H1 (cell line): ENCODE measurements at regions not wholly inside any gene's neighbourhood (a gene's known extent, or its start where the extent isn't known, plus 50 kb on each side); places are given as distances from the start of the nearest gene placed in this dataset.

Experiments
- CTCF ChIA-PET: fragments of 300-600 bp; sonication (Branson Sonifier 250); formaldehyde crosslinking; loops from one replicate; lab custom pipeline; 2021; ENCODE audit not compliant: partially characterized antibody; lab: Charles Lee
- POLR2A ChIA-PET: fragments of 300-600 bp; sonication (Branson Sonifier 250); formaldehyde crosslinking; loops from one replicate; lab custom pipeline; 2021; ENCODE audit warnings: inconsistent platforms; ENCODE audit not compliant: partially characterized antibody; lab: Charles Lee
- DNase-seq, 2 experiments: peaks; one replicate each; pipeline versions ENCODE4 v3.0.0 to v3.0.0-alpha.2; 2010 to 2022; ENCODE audit warnings: low spot score in 2 of 2, low read depth in 1 of 2, mixed read lengths in 1 of 2
- FAIRE-seq: peaks from 2 replicates; lab custom pipeline; 2011; peaks lifted over from hg19 to GRCh38; lab: Jason Lieb, UNC
- H2AFZ ChIP-seq: 2 replicates; pipeline ENCODE4 v1.8.1; 2012; ENCODE audit warnings: low read length, inconsistent platforms
- H2AK5ac ChIP-seq: 2 replicates; pipeline ENCODE4 v1.6.1; 2013; ENCODE audit warnings: low read depth, low read length
- H2BK120ac ChIP-seq: replicated peaks from 2 replicates; pipeline ENCODE3; 2013; ENCODE audit warnings: low read depth, low read length, inconsistent platforms
- H2BK12ac ChIP-seq: 2 replicates; pipeline ENCODE4 v1.6.1; 2013; ENCODE audit warnings: low read depth, low read length
- H2BK15ac ChIP-seq: 2 replicates; pipeline ENCODE4 v1.6.1; 2013; ENCODE audit warnings: low read length
- H2BK20ac ChIP-seq: 2 replicates; pipeline ENCODE4 v1.6.1; 2013; ENCODE audit warnings: low read length
- H2BK5ac ChIP-seq: 2 replicates; pipeline ENCODE4 v1.6.1; 2013; ENCODE audit warnings: low read depth, low read length
- H3K14ac ChIP-seq: 2 replicates; pipeline ENCODE4 v1.6.1; 2013; ENCODE audit warnings: inconsistent platforms; ENCODE audit not compliant: insufficient read length
- H3K18ac ChIP-seq: 2 replicates; pipeline ENCODE4 v1.6.1; 2013; ENCODE audit warnings: low read length; ENCODE audit errors: extremely low read depth
- H3K23ac ChIP-seq: 2 replicates; pipeline ENCODE4 v1.6.1; 2013; ENCODE audit warnings: inconsistent platforms; ENCODE audit not compliant: insufficient read length
- H3K23me2 ChIP-seq: 2 replicates; pipeline ENCODE4 v1.6.1; 2013; ENCODE audit warnings: low read depth, low read length
- H3K27ac ChIP-seq: 2 replicates; pipeline ENCODE4 v1.6.1; 2011; ENCODE audit warnings: low read depth, low read length, inconsistent platforms
- H3K27me3 ChIP-seq, 4 experiments: replicated peaks in 1 of 4; 1 replicate in 1 of 4; 2 replicates in 3 of 4; pipeline versions ENCODE4 v1.6.1 to v1.8.1; 2011 to 2013; ENCODE audit warnings: low read length in 3 of 4, mild to moderate bottlenecking in 3 of 4, inconsistent platforms in 2 of 4, mixed read lengths in 2 of 4, moderate library complexity in 1 of 4; ENCODE audit not compliant: control insufficient read depth in 3 of 4, insufficient read depth in 3 of 4; ENCODE audit errors: extremely low read depth in 1 of 4
- H3K36me3 ChIP-seq, 4 experiments: 2 replicates each; pipeline versions ENCODE4 v1.6.1 to v1.8.1; 2011 to 2013; ENCODE audit warnings: mild to moderate bottlenecking in 4 of 4, low read length in 3 of 4, moderate library complexity in 2 of 4, control low read depth in 1 of 4, inconsistent platforms in 1 of 4; ENCODE audit not compliant: insufficient read depth in 4 of 4, control insufficient read depth in 2 of 4
- H3K4ac ChIP-seq: replicated peaks from 2 replicates; pipeline ENCODE3; 2013; ENCODE audit warnings: low read length, low read depth, mixed read lengths, inconsistent platforms; ENCODE audit not compliant: insufficient read length
- H3K4me1 ChIP-seq, 4 experiments: replicated peaks in 1 of 4; 1 replicate in 1 of 4; 2 replicates in 3 of 4; pipeline versions ENCODE4 v1.6.1 to v1.8.1; 2011 to 2013; ENCODE audit warnings: low read length in 3 of 4, inconsistent platforms in 2 of 4, mixed read lengths in 1 of 4; ENCODE audit not compliant: insufficient read depth in 4 of 4, control insufficient read depth in 3 of 4
- H3K4me2 ChIP-seq, 2 experiments: 2 replicates each; pipeline versions ENCODE4 v1.6.1 to v1.8.1; 2011 to 2013; ENCODE audit warnings: low read depth in 2 of 2, low read length in 2 of 2, control low read depth in 1 of 2, inconsistent platforms in 1 of 2, mild to moderate bottlenecking in 1 of 2; ENCODE audit not compliant: insufficient read depth in 1 of 2
- H3K4me3 ChIP-seq, 4 experiments: fragments of 200-600, 300-600 bp in 1 of 4; sonication (generic), shearing (Covaris generic), sonication (Bioruptor Twin) in 1 of 4; 2 replicates each; pipeline versions ENCODE4 v1.5.1 to v1.8.1; 2011 to 2016; ENCODE audit warnings: low read length in 4 of 4, low read depth in 3 of 4, control low read depth in 2 of 4, inconsistent platforms in 2 of 4, mild to moderate bottlenecking in 2 of 4, mixed read lengths in 1 of 4, moderate library complexity in 1 of 4; ENCODE audit not compliant: insufficient read depth in 2 of 4; ENCODE audit errors: extremely low read depth in 1 of 4
- H3K56ac ChIP-seq: replicated peaks from 2 replicates; pipeline ENCODE3; 2013; ENCODE audit warnings: low read depth, mild to moderate bottlenecking, mixed read lengths, low read length, inconsistent platforms; ENCODE audit not compliant: insufficient read length
- H3K79me1 ChIP-seq: 2 replicates; pipeline ENCODE4 v1.6.1; 2013; ENCODE audit warnings: low read depth, low read length, control low read depth
- H3K79me2 ChIP-seq, 2 experiments: 2 replicates each; pipeline versions ENCODE4 v1.6.1 to v1.8.1; 2012 to 2013; ENCODE audit warnings: low read length in 2 of 2, mild to moderate bottlenecking in 2 of 2, inconsistent platforms in 1 of 2; ENCODE audit not compliant: insufficient read depth in 2 of 2, control insufficient read depth in 1 of 2
- H3K9ac ChIP-seq, 4 experiments: replicated peaks in 1 of 4; 1 replicate in 1 of 4; 2 replicates in 3 of 4; pipeline versions ENCODE4 v1.6.1 to v1.8.1; 2011 to 2013; ENCODE audit warnings: low read depth in 3 of 4, low read length in 3 of 4, control low read depth in 2 of 4, mild to moderate bottlenecking in 2 of 4, moderate library complexity in 2 of 4, inconsistent platforms in 1 of 4; ENCODE audit errors: extremely low read depth in 1 of 4
- H3K9me3 ChIP-seq, 2 experiments: 2 replicates each; pipeline versions ENCODE4 v1.6.1 to v1.8.1; 2012 to 2013; ENCODE audit warnings: mild to moderate bottlenecking in 2 of 2, moderate library complexity in 2 of 2, control low read depth in 1 of 2, inconsistent platforms in 1 of 2, low read depth in 1 of 2, low read length in 1 of 2, mixed read lengths in 1 of 2; ENCODE audit not compliant: insufficient read depth in 2 of 2
- H4K20me1 ChIP-seq, 2 experiments: replicated peaks in 1 of 2; 2 replicates each; pipeline versions ENCODE3 to v1.8.1; 2011 to 2013; ENCODE audit warnings: inconsistent platforms in 2 of 2, low read length in 2 of 2, mild to moderate bottlenecking in 1 of 2; ENCODE audit not compliant: insufficient read depth in 2 of 2, control insufficient read depth in 1 of 2
- H4K5ac ChIP-seq: 2 replicates; pipeline ENCODE4 v1.6.1; 2013; ENCODE audit warnings: low read length, low read depth, mixed read lengths, inconsistent platforms; ENCODE audit not compliant: insufficient read length
- H4K8ac ChIP-seq: 2 replicates; pipeline ENCODE4 v1.8.0; 2013; ENCODE audit warnings: mild to moderate bottlenecking, moderate library complexity, low read length, inconsistent platforms; ENCODE audit not compliant: insufficient read depth; ENCODE audit errors: extremely low read depth
- H4K91ac ChIP-seq: replicated peaks from 2 replicates; pipeline ENCODE3; 2013; ENCODE audit warnings: low read length, mixed read lengths, inconsistent platforms; ENCODE audit not compliant: insufficient read length
- ATF2 ChIP-seq: IDR thresholded peaks from 2 replicates; pipeline ENCODE4 v1.6.1; 2012; ENCODE audit warnings: low read length, inconsistent platforms
- BACH1 ChIP-seq: IDR thresholded peaks from 2 replicates; pipeline ENCODE4 v1.6.1; 2012; ENCODE audit warnings: low read length, improper control_type of control experiment
- FOSL1 ChIP-seq: IDR thresholded peaks from 2 replicates; pipeline ENCODE4 v1.6.1; 2011; ENCODE audit warnings: mild to moderate bottlenecking, low read depth, low read length, moderate library complexity; ENCODE audit not compliant: insufficient read depth
- NANOG ChIP-seq: IDR thresholded peaks from 2 replicates; pipeline ENCODE4 v1.6.1; 2011; ENCODE audit warnings: low read length, low read depth, mild to moderate bottlenecking, inconsistent platforms; ENCODE audit not compliant: insufficient read depth, poor library complexity, severe bottlenecking
- POLR2AphosphoS5 ChIP-seq: IDR thresholded peaks from 2 replicates; pipeline ENCODE4 v1.6.1; 2011; ENCODE audit warnings: low read depth, low read length
- RXRA ChIP-seq: IDR thresholded peaks from 2 replicates; pipeline ENCODE4 v1.6.1; 2011; ENCODE audit warnings: low read depth, mild to moderate bottlenecking, low read length, moderate library complexity; ENCODE audit not compliant: insufficient read depth
- SUZ12 ChIP-seq: fragments of 200-600 bp; sonication (generic); IDR thresholded peaks from 2 replicates; pipeline ENCODE4 v1.6.1; 2012; ENCODE audit warnings: mild to moderate bottlenecking, inconsistent platforms, low read length, moderate library complexity, mixed read lengths
- TEAD4 ChIP-seq: IDR thresholded peaks from 2 replicates; pipeline ENCODE4 v1.6.1; 2012; ENCODE audit warnings: low read depth, low read length, inconsistent platforms, mixed read lengths
- WGBS, 2 experiments: shearing (Covaris generic) in 1 of 2; methylation state at CpG; one replicate each; pipeline versions ENCODE4 v1.1.6 to v1.1.7; 2013 to 2015; ENCODE audit warnings: low lambda C conversion rate in 2 of 2, mixed read lengths in 2 of 2, inconsistent platforms in 1 of 2, low coverage in 1 of 2, missing lambda C conversion rate in 1 of 2; ENCODE audit not compliant: insufficient replicate concordance in 2 of 2, insufficient coverage in 1 of 2, insufficient read length in 1 of 2; ENCODE audit errors: extremely low coverage in 1 of 2, missing lambda C conversion rate in 1 of 2; 5-methylcytosine and 5-hydroxymethylcytosine counted together
- TF ChIP-seq, protein P1 (sequence below): IDR thresholded peaks from 2 replicates; pipeline ENCODE4 v1.6.1; 2012; ENCODE audit warnings: inconsistent platforms

DNA sequence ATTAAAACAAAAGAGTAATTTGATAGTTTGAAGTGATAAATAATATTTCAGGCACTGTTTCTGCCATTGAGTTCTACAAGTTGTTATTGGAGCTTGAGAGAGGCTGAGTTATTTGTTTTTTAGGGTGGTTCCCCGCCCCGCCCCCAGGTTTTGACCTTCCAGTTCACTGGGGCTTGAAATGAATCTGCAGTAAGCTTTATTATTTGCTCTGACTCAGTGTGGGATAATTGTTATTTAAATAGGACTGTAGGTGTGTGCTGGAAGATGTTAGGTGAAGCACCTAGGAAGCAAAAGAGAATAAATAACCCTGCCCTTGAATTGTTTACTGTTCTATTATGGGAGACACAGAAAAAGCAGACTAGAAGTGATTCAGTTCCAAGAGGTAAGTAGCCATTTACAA, 81.2 kb upstream of the KCNIP4 start:
- no peaks in the 10 kb centered on the region for H3K27me3 ChIP-seq
- no peak overlapping the region for H2BK15ac ChIP-seq
- H2BK20ac ChIP-seq, result no peak overlapping the region
- H4K5ac ChIP-seq, result no peak overlapping the region
- TF ChIP-seq ATF2 (no peak), TEAD4 (no peak), BACH1 (no peak), SUZ12 (no peak), POLR2AphosphoS5 (no peak), RXRA (no peak), NANOG (no peak), FOSL1 (no peak)
- TF ChIP-seq, protein P1, sequence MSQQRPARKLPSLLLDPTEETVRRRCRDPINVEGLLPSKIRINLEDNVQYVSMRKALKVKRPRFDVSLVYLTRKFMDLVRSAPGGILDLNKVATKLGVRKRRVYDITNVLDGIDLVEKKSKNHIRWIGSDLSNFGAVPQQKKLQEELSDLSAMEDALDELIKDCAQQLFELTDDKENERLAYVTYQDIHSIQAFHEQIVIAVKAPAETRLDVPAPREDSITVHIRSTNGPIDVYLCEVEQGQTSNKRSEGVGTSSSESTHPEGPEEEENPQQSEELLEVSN, result no peak
- H3K23me2 ChIP-seq, result no peaks in the 10 kb centered on the region
- H2AFZ ChIP-seq, result no peak overlapping the region
- CTCF ChIA-PET, result no interaction called here
- peaks cover 0 to 3% (median 1%) of the 10 kb centered on the region in 4 experiments; a peak in 3 of 7 replicates for H3K4me1 ChIP-seq
- H4K20me1 ChIP-seq, result no peaks in the 10 kb centered on the region
- H3K27ac ChIP-seq, result no peak overlapping the region
- peak overlapping the region in 1 of 4 experiments; percentile 17; a peak in 1 of 8 replicates for H3K4me3 ChIP-seq
- H3K18ac ChIP-seq, result no peak overlapping the region
- no peak overlapping the region for H4K91ac ChIP-seq
- H3K4me2 ChIP-seq, result peak overlapping the region in 1 of 2 experiments; percentile 28; a peak in 1 of 4 replicates
- 83% methylated on average over 2 of the region's 2 CpGs; no CpG with 5 or more reads in 1 of the 2 experiments for WGBS, 2 experiments
- H3K23ac ChIP-seq, result no peak overlapping the region
- no peaks in the 10 kb centered on the region for H3K79me1 ChIP-seq
- H3K9ac ChIP-seq, result no peak overlapping the region
- no peaks in the 10 kb centered on the region for H3K9me3 ChIP-seq
- H3K56ac ChIP-seq, result no peak overlapping the region
- H3K14ac ChIP-seq, result no peak overlapping the region
- H2BK12ac ChIP-seq, result no peak overlapping the region
- POLR2A ChIA-PET, result no interaction called here
- FAIRE-seq (no peak), DNase-seq (no peak)
- H3K79me2 ChIP-seq, result no peaks in the 10 kb centered on the region
- H3K4ac ChIP-seq, result no peak overlapping the region
- no peak overlapping the region for H2AK5ac ChIP-seq
- H3K36me3 ChIP-seq, result no peaks in the 10 kb centered on the region
- H2BK120ac ChIP-seq, result no peak overlapping the region
- H4K8ac ChIP-seq, result no peak overlapping the region
- no peak overlapping the region for H2BK5ac ChIP-seq
